Activated T-cell treated with anti-CD3 and anti-CD28 coated beads for 24 hours (primary cell): ENCODE measurements at regions not wholly inside any gene's neighbourhood (a gene's known extent, or its start where the extent isn't known, plus 50 kb on each side); places are given as distances from the start of the nearest gene placed in this dataset.

Experiments used
- DNase-seq: peaks from one replicate; pipeline ENCODE4 v3.0.0-alpha.2; 2020; ENCODE audit warnings: low read depth

DNA sequence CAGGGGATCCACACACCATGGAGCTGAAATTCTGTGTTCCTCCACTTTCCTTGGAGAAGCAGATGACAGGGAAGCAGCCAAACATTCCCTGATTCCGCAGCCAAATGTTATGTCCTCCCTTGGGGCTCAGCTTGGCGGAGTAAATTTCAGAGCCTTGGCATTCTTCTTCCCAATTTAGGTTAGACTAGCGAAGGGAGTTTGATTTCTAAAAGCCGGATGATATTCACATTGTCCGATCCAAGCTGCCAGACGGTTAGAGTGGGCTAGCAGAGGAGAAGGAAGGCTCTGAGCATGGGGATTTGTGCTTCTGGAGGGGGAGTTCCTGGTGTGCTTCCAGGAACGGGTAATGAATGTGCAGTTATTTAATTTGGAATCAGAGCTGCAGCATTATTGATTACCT, 380.4 kb upstream of the EEF2KMT start:
- DNase-seq, result no peak

DNA sequence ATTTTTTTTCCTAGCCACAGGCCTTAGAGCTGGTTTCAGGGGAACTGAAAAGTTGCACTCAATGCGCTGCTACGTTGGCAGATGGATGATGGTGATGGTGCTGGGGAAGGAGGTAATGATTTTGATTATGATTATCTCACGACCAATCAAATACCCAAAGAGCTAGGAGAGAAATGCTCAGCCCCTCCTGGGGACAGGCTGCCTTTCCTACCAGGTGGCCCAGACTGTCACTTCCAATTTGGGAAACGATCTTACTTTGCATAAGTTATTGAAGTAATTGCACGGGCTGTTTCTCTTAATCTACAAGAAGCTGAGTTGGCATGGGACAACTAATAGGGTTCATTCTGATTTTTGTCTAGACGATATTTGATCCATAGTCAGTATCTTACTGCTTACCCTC, 379.7 kb upstream of the EEF2KMT start:
- no peak for DNase-seq

DNA sequence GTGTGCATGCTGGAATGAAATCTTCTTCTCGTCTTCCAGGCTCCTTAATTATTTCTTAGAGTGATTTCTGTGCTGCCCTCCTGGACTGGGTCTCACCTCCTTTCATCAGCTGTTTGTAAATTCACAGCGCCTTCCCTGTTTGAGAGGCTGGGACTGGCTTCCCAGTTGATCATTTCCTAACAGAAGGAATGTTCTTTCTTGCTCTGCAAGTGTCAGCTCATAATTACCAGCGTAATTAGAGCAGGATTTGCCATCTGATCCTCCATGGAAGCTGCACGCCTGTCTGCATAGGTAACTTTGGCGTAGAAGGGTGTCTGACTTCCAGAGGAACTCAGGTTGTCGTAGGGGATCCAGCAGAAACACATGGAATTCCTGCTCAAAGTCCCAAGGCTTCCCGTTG, 375.0 kb upstream of the EEF2KMT start:
- no peak for DNase-seq

DNA sequence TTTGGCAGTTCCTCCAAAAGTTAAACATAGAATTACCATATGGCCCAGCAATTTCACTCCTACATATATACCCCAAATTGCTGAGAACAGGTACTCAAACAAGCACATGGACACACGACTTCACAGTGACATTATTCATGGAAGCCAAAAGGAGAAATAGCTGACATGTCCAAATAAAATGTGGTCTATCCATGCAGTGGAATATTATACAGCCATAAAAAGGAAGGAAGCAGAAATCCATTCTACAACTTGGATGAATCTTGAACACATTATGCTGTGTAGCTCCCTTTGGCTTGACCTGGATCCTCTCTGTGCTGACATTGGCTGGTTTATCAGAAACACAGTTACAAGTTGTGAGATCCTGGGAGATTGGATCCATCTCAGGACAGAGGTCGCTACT, 370.9 kb upstream of the EEF2KMT start:
- DNase-seq, result no peak

DNA sequence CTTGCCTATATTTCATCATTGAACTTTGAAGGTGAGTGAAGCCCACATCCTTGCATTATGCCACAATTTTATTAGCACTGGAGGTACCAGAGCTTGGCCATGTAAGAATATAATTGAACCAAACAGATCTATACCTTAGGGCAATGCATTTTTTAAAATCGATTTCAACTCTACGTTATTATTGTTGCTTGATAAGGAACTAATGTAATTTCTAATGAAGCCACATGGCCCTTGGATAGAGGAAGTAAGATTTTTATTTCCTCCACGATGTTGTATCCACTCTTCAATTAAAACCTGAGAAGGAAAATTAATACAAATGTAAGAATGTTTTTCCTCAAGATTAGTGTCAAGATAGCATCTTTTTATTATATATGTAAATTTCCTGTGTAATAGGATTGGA, 370.0 kb upstream of the EEF2KMT start:
- DNase-seq, result no peak

DNA sequence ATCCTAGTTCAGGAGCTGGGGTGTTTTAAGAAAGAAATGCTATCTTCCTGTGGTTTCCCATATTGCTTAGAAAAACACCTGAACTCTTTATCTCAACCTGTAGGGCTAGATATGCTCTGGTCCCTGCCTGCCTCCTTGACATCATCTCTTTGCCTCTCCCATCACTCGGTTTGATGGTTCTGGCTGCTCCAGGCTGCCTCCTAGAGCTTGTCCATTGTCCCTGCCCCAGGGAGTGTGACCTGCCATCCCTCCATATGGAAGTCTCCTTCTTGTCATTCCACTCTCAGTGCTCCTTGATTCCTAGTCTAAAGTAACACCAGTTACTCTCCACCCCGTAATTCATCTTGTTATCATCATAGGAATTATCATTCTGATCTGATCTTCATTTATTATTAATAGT, 369.0 kb upstream of the EEF2KMT start:
- DNase-seq, result no peak

DNA sequence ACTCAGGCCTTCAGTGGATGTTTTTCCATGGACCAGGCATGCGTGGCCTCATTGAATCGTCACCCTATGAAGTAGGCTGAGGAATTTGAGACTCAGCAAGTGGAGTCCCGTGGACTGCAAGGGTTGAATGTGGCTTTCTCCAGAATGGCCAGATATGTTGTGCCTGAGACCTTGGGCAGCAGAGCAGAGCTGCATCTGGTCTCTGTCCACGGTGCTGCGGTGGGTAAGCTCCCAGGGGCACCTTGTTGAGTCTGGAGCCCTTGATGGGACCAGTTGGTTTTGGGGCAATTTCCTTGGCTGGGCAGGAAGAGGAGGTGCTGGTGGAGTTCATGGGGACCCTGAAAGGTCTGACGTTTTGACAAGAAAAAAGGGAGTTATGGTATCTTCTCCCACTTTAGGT, 368.1 kb upstream of the EEF2KMT start:
- no peak for DNase-seq

DNA sequence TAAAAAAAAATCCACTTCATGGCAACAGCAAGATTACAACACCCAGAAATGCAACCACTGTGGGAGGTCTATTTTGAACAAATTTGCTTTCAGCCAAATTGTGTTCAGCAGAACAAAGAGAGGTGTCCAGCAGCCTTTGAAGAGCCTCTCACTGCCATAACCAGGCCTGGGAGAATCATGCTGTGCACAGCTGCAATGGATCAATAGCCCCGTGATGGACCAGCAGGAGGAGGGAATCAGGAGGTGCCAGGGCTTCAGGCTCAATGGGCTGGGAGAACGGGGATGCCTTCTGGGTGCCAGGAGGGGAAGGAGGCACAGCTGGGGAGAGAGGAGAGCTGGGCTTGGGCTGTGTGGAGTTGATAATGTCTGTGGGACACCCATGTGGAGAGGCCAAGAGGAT, 366.2 kb upstream of the EEF2KMT start:
- no peak for DNase-seq

DNA sequence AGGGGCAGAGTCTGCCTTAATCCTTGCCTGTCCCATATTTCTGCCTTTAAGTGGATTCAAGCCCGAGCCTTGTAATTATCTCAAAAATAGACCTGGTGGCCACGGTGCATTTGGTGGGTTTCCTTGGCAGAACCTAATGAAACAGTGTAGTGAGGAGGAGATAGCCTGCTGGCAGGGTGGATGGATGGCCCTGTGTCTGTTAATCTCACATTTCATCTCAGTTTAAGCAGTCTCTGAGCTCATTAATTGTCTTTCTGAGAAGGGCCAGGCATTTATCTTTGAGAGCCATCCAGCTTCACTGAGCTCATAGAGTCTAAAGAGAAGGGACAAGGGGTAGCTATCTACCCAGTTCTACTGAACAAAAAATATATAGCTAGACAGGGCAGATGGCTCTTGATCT, 364.0 kb upstream of the EEF2KMT start:
- DNase-seq, result no peak

DNA sequence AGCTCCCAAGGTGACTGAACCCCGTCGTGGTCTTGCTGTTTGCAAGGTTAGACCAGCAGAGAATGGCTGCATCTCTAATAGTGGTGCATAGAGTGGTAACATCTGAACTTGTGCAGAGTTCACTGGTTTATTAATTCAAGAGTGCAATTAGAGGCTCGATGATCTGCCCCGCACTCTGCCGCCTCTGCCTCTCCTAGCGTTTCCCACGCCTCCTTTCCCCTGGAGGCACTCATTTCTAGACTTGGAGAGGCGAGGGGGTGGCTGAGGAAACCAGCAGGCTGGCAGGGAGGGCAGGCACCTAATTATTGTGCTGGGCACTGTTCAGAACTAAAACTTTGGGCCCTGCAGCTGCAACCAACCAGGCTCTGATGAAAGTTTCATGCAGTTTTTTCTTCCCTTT, 363.5 kb upstream of the EEF2KMT start:
- DNase-seq, result no peak

DNA sequence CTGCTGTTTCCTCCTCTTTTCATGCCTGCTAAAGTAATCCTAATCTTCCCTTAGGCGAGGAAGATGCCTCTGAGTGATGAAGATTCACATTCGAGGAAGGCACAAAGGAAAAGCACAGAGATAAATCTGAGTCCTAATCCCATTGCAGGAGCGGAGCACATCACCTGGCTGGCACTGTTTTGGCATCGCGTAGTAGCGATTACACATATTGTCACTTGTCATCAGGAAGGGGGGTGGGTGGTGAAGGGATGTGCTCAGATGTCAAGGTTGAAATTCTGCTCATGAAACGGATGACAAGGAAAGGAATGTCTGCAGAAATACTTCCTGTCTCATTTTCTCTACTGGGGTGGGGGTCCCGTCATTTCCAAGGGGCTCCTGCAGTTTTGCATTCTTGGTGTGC, 363.1 kb upstream of the EEF2KMT start:
- no peak for DNase-seq

DNA sequence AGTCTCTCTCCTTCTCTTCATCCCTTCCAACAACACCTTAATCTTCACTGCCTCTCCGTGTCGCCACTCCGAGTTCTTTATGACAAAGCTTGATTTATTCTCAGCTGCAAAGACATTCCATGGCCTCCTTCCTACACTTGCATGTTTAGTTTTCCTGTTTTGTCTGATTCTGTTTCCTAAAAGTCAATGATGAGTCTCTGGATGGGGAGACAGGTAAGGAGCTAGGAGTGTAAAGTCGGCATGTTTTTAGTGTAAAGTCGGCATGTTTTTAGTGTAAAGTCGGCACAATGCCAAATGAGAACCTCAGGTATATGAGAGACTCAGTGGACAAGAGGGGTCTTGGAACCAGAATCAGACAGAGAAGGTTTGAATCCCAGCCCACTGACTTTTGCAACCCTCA, 362.3 kb upstream of the EEF2KMT start:
- DNase-seq, result no peak

DNA sequence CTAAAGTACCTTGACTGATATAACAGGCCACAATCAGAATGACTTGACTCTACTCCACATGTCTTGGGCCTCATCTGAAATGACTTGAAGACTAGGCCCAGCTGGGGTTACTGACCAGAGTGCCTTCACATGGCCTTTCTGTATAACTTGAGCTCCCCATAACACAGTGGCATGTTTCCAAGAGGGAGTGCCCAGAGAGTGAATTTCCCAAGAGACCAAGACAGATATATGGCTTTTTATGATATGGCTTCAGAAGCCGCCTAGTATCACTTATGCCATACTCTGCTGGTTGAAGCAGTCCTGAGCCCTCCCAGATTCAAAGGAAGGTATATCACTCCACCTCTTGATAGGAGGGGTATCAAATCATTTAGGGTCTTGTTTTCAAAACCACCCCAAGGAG, 357.5 kb upstream of the EEF2KMT start:
- DNase-seq, result no peak

DNA sequence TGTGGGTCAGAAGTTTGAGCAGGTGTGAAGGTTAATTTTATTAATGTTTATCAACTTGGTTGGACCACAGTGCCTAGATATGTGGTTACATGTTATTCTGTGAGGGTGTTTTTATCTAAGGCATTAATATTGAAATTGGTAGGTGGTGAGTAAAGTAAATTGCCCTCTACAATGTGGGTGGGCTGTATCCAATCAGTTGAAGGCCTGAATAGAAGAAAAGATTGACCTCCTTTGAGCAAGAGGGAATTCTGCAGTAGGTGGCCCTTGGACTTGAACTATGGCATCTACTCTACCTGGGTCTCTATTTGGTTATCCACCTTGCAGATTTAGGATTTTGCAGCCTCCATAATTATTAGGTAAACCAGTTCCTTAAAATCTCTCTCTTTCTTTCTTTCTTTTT, 356.8 kb upstream of the EEF2KMT start:
- DNase-seq, result no peak

DNA sequence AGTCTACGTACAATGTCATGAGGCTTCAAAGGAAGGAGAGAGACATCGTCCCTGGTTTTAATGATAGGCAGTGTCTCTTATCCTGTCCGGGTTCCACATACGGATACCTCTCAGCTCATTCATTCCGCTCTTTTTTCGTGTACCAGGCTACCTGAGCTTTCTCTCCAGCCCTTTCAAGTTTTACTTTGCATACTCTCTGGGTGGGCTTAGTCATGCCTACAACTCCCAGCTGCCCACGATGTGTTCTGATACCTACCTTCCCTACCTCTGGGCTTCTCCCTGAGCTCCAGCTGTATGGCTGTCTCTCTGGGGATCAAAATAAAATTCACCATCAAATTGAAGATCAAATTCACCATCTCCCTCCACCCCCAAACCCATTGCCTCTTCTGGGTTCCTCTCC, 354.0 kb upstream of the EEF2KMT start:
- no peak for DNase-seq

DNA sequence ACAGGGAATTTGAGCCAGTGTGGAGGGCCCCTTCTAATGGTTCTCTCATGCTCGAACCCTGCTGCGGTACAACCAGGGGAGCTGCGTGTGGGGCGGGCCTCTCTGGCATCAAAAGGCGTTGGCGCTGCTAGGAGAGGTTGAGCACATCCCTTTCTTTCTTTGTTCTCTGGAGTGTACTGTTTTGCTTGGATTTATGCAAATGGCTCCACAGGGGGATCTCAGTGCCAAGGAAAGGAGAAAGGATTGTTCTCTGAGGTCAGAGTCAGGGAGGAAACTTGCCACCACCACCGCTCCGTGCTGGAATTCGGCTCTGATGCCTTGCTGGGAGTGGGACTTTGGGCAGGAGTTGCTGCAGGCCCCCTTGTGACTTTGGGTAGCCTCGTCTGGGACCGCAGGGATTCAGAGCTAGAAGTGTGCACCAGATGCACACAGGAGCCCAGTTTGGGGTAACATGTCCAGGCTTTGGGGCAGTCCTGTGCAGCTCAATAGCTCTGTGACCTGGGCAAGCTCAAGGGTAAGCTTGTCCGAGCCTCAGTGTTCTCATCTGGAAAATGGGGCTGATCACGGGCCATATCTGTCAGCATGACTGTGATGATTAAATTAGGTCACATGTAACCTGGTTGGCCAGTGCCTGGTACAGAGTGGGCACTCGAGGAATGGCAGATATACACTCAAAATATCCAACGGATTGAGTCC, 353.0 kb upstream of the EEF2KMT start:
- DNase-seq, result no peak

DNA sequence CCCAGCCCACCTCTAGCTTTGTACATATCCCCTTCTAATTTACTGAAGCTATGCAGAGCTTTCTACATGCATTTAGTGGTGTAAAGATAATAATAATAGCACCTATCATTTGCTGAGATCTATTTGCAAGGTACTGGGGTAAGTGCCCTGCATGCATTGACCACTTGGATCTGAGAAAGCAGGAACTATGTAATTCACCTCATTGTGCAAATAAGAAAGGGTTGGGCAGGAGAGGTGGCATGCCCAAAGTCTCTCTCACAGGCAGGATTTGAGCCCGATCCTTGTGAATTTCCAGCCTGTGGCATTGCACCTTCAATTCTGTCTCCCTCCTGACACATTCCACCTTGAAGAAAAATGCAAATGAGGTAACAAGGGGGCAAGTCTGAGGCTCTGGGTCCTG, 352.3 kb upstream of the EEF2KMT start:
- DNase-seq, result no peak

DNA sequence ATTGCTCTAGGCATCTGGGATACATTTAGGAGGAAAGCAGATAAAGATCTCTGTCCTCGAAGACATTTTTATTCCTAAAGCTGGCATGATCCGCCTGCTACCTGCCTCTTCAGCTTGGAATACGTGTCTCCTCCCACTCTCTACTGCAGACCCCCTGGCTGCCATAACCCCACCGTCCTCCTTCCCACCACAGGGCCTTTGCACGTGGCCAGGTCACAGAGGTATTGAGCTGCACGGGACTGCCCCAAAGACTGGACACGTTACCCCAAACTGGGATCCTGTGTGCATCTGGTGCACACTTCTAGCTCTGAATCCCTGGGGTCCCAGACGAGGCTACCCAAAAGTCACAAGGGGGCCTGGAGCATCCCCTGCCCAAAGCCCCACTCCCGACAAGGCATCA, 351.2 kb upstream of the EEF2KMT start:
- no peak for DNase-seq

DNA sequence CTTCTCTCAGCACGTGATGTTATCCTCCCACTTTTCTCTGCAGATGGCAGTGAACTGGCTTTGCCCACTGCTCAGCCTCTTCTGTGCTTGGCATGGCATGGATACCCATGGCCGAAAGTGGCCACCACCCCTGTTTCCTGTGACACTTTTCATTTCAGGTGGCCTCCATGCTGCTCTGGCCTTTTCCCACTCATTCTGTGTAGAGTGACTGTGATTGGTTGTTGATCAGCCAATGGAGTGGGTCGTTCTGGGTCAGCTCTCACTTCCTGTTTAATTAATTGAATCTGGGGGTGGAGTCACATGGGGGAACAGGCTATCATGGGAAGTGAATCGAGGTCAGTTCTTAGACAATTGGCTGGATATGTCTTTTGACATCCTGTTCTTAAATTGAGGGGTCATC, 350.1 kb upstream of the EEF2KMT start:
- DNase-seq, result no peak

DNA sequence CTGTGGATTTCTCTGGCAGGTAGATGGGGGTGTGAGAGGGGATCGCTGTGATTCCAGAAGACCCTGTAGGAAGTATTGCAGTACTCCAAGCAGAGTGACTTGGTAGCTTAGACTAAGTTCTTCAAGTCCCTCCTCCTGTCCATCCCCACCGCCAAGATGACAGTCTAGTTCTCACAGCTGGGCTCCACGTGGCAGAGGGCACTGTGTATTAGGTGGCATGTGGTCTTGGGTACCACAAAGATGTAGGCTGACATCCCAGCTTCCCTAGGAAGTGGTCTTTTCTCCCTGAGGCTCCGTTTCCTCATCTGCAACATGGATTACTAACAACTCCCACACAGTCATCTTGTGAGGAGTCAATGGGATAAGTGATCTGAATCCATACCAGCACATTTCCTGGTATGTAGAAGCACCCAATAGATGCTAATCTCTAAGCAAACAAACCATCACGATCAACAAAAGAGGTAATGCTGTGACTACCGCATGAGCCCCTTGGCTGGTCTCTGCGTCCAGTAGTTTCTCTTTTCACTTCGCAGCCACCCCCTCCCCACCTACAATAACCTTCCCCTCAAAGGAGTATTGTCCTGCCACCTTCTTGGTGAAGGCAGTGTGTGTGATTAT, 349.1 kb upstream of the EEF2KMT start:
- DNase-seq, result no peak

DNA sequence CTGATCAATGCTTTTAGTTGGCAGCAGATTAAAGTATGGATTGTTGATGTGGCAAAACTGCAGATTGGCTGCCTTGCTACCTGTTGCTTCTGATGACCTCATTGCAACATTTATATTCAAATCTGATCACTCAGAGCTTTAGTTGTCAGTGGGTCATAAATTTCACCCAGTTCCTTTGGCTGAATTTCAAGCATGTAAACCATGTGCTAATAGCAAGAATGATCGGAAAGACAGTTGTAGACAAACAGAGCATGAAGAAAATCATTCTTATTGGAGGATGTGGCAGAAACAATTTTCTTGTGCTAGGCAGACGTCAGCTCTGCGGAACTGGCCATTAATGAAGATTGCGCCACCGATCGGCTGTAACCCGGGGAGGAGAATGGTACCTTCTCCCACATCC, 346.6 kb upstream of the EEF2KMT start:
- DNase-seq, result no peak

DNA sequence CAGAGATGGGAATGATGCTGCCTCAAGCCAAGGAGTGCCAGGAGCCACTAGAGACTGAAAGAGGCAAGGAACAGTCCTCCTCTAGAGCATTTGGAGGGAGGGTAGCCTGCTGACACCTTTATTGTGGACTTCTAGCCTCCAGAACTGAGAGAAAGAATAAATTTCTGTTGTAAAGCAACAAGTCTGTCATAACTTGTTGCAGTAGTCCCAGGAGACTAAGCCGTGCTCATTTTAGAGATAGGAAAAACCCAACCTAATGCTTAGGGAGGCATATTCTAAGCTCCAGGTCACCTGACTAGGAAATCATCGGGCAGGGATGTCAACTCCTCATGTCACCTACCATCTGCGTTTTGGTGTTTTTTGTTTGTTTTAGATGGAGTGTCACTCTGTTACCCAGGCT, 345.4 kb upstream of the EEF2KMT start:
- no peak for DNase-seq

DNA sequence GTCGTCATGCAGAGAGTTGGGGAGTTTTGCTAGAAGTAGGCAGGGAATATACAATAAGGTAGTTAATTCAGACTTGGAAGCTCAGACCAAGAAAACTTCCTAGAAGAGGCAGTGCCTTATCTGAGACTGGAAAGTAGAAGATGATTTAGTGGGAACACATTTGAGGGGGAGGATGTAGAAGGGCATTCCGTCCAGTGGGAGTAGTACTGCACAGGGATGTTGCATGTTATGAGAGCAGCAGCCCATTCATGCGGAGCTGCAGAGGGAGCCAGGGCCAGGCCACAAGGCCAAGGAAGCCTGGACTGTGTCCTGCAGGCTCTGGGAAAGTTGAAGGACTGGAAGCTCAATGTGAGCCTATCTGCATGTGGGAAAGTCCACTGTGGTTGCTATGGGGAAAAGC, 344.5 kb upstream of the EEF2KMT start:
- no peak for DNase-seq

DNA sequence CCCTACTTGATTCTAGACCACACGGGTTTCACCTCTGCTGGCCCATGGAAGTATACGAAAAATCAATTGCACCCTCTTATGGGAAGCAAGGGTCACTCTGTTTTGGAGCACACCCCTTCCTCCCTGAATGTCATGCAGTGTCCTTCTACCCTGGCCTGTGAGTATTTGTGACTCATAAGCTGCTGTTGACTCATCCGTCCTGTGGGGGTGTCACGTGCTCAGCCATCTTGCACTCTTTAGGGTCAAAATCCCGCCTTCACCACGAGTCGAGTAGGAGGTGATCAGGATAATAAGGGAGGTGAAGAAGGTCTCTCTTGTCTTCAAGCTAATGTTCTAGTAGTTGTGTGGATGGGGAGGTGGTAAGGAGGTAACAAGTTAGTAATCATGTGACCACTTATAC, 341.0 kb upstream of the EEF2KMT start:
- DNase-seq, result no peak
